DMS53 treated with DMSO at 0.1 percent for 48 hours (cell line): ENCODE measurements at regions not wholly inside any gene's neighbourhood (a gene's known extent, or its start where the extent isn't known, plus 50 kb on each side); places are given as distances from the start of the nearest gene placed in this dataset.
"Not testable (repeated sequence)": the region's sequence is repeated elsewhere in the genome, so short reads cannot be mapped to it uniquely, and the experiment has no call there.

ENCODE experiments used
- DNase-seq: peaks from one replicate; lab custom pipeline; 2025; ENCODE audit not compliant: unreplicated experiment; lab: John Stamatoyannopoulos, UW

GRCh38 chr2:184402381-184402780, 195.9 kb upstream of the ZNF804A start:
- peak; percentile 29 for DNase-seq

GRCh38 chr2:184407041-184407630, 191.2 kb upstream of the ZNF804A start:
- DNase-seq: not testable (repeated sequence)

GRCh38 chr2:184410160-184410559, 188.2 kb upstream of the ZNF804A start:
- no peak for DNase-seq

- DNase-seq: no peak
Measured at GRCh38 chr2:184413221-184413620, 185.1 kb upstream of the ZNF804A start.

GRCh38 chr2:184413671-184414229, 184.6 kb upstream of the ZNF804A start:
- no peak for DNase-seq

GRCh38 chr2:184416146-184416913, 182.0 kb upstream of the ZNF804A start:
- no peak for DNase-seq

- DNase-seq: no peak
Measured at GRCh38 chr2:184419744-184420143, 178.6 kb upstream of the ZNF804A start.

GRCh38 chr2:184421456-184421855, 176.9 kb upstream of the ZNF804A start:
- DNase-seq: not testable (repeated sequence)

- no peak for DNase-seq
Measured at GRCh38 chr2:184425083-184425482, 173.2 kb upstream of the ZNF804A start.

- DNase-seq: peak; percentile 18
Measured at GRCh38 chr2:184444217-184444616, 154.1 kb upstream of the ZNF804A start.

GRCh38 chr2:184444623-184445223, 153.6 kb upstream of the ZNF804A start:
- DNase-seq: no peak

GRCh38 chr2:184449760-184450159, 148.6 kb upstream of the ZNF804A start:
- no peak for DNase-seq

GRCh38 chr2:184452907-184453306, 145.4 kb upstream of the ZNF804A start:
- no peak for DNase-seq

- DNase-seq: no peak
Measured at GRCh38 chr2:184455624-184456023, 142.7 kb upstream of the ZNF804A start.

GRCh38 chr2:184456693-184457092, 141.6 kb upstream of the ZNF804A start:
- not testable (repeated sequence) for DNase-seq

GRCh38 chr2:184463102-184463865, 135.0 kb upstream of the ZNF804A start:
- DNase-seq: peak; percentile 74

GRCh38 chr2:184463866-184464248, 134.5 kb upstream of the ZNF804A start:
- DNase-seq: no peak

GRCh38 chr2:184468826-184469225, 129.5 kb upstream of the ZNF804A start:
- DNase-seq: no peak

GRCh38 chr2:184472481-184472880, 125.8 kb upstream of the ZNF804A start:
- DNase-seq: no peak

GRCh38 chr2:184481865-184482264, 116.5 kb upstream of the ZNF804A start:
- DNase-seq: no peak

GRCh38 chr2:184498936-184499335, 99.4 kb upstream of the ZNF804A start:
- no peak for DNase-seq
